ENCODE measurements at regions not wholly inside any gene's neighbourhood (a gene's known extent, or its start where the extent isn't known, plus 50 kb on each side); places are given as distances from the start of the nearest gene placed in this dataset.

DNA sequence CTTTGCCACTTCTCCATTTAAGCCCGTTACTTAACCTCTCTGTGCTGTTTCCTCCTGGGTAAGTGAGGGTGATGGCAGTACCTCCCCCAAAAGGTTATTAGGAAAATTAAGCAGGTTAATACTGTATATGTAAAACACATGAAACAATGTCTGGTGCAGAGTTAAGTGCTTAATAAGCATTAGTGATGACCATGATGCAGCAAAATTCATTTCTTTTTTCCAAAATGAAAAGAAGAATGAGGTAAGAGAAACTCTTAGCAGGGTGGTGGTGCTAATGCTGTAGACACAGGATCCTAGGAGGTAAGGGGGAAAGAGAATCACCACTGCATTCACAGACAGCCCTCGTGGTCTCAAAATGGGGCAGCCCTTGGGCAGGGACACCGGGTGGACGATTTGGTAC, 115.1 kb upstream of the RAI14 start:
- Histone ChIP-seq H3K36me3 (ENCODE audit: control insufficient read depth in 2 of 2, extremely low read depth in 1 of 2, insufficient read depth in 2 of 2, low read length in 2 of 2) (no peaks in the 10 kb centered on the region), H2AFZ (ENCODE audit: low read depth, low read length) (no peak overlapping the region), H4K20me1 (replicated peaks; ENCODE audit: control insufficient read depth, extremely low read depth, insufficient read depth, low read length) (no peaks in the 10 kb centered on the region), H3K27me3 (ENCODE audit: control insufficient read depth in 2 of 2, insufficient read depth in 2 of 2, low read length in 2 of 2) (no peaks in the 10 kb centered on the region), H3K4me1 (ENCODE audit: control insufficient read depth, extremely low read depth, insufficient read depth, low read length) (peaks cover 6% of the 10 kb centered on the region), H3K9me3 (replicated peaks; ENCODE audit: control insufficient read depth, insufficient read depth, low read length) (no peaks in the 10 kb centered on the region), H3K79me2 (ENCODE audit: control insufficient read depth, insufficient read depth, low read length) (no peaks in the 10 kb centered on the region), H3K4me3 (replicated peaks in 1 of 3; ENCODE audit: insufficient read depth in 1 of 3, low read depth in 1 of 3, low read length in 3 of 3) (no peak overlapping the region), H3K27ac (ENCODE audit: insufficient read depth, low read depth, low read length) (no peak overlapping the region), H3K4me2 (ENCODE audit: insufficient read depth, low read length) (no peak overlapping the region), H3K9ac (replicated peaks; ENCODE audit: extremely low read depth, insufficient read depth, low read length) (no peak overlapping the region), H3K9me1 (replicated peaks; ENCODE audit: control insufficient read depth, extremely low read depth, insufficient read depth, low read length) (no peaks in the 10 kb centered on the region)
- intact Hi-C loops (cut with micrococcal nuclease), result no loop called here
- DNase-seq (ENCODE audit: low read depth, low spot score), result no peak
- dilution Hi-C loops (cut with MboI; ENCODE audit: extremely low pct_ligation_motif_present, low sequenced_read_pairs), result no loop called here
- no TSS peak for BruUV-seq (replicated peaks)
- POLR2A ChIA-PET, result no interaction called here
- TF ChIP-seq FOS (IDR thresholded peaks at IDR 0.05; ENCODE audit: borderline replicate concordance, insufficient read depth, low read length), result no peak
- no peak for TF ChIP-seq GATA2 (IDR thresholded peaks at IDR 0.05; ENCODE audit: insufficient read depth, insufficient read length, low read depth, low read length)
- TF ChIP-seq JUN (IDR thresholded peaks at IDR 0.05; ENCODE audit: borderline replicate concordance, insufficient read depth, insufficient read length, low read depth), result no peak
- TF ChIP-seq, protein P1, sequence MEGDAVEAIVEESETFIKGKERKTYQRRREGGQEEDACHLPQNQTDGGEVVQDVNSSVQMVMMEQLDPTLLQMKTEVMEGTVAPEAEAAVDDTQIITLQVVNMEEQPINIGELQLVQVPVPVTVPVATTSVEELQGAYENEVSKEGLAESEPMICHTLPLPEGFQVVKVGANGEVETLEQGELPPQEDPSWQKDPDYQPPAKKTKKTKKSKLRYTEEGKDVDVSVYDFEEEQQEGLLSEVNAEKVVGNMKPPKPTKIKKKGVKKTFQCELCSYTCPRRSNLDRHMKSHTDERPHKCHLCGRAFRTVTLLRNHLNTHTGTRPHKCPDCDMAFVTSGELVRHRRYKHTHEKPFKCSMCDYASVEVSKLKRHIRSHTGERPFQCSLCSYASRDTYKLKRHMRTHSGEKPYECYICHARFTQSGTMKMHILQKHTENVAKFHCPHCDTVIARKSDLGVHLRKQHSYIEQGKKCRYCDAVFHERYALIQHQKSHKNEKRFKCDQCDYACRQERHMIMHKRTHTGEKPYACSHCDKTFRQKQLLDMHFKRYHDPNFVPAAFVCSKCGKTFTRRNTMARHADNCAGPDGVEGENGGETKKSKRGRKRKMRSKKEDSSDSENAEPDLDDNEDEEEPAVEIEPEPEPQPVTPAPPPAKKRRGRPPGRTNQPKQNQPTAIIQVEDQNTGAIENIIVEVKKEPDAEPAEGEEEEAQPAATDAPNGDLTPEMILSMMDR (IDR thresholded peaks at IDR 0.05; ENCODE audit: extremely low read depth in 1 of 2, insufficient read depth in 1 of 2, low read depth in 1 of 2, low read length in 2 of 2), result no peak
- TF ChIP-seq, protein P2, sequence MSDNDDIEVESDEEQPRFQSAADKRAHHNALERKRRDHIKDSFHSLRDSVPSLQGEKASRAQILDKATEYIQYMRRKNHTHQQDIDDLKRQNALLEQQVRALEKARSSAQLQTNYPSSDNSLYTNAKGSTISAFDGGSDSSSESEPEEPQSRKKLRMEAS (IDR thresholded peaks at IDR 0.05; ENCODE audit: insufficient read depth, insufficient read length), result no peak
- TF ChIP-seq EZH2 (IDR thresholded peaks at IDR 0.05; ENCODE audit: borderline replicate concordance, low read depth, low read length, severe bottlenecking), result no peak
- no peak for TF ChIP-seq POLR2A (IDR thresholded peaks at IDR 0.05; ENCODE audit: low read depth, low read length)
- TF ChIP-seq MYC (IDR thresholded peaks at IDR 0.05; ENCODE audit: low read depth, low read length), result no peak
- no peak for TF ChIP-seq POLR2AphosphoS5 (IDR thresholded peaks at IDR 0.05; ENCODE audit: insufficient read depth, low read depth, low read length)
- FAIRE-seq, result no peak
- CTCF ChIA-PET, result no interaction called here
